NCI-H2107 treated with DMSO at 0.1 percent for 48 hours (cell line): ENCODE measurements at regions not wholly inside any gene's neighbourhood (a gene's known extent, or its start where the extent isn't known, plus 50 kb on each side); places are given as distances from the start of the nearest gene placed in this dataset.

Experiments
- DNase-seq: peaks from one replicate; lab custom pipeline; 2025; ENCODE audit not compliant: unreplicated experiment; lab: John Stamatoyannopoulos, UW

- no peak for DNase-seq
Observed at GRCh38 chr2:133717497-133717896, 149.2 kb upstream of the NCKAP5 start.

- no peak for DNase-seq
Observed at GRCh38 chr2:133718688-133719201, 150.5 kb upstream of the NCKAP5 start.

GRCh38 chr2:133720429-133720828 lies 152.2 kb upstream of the NCKAP5 start:
- no peak for DNase-seq

GRCh38 chr2:133721118-133721517 lies 152.9 kb upstream of the NCKAP5 start:
- DNase-seq: no peak

- no peak for DNase-seq
Observed at GRCh38 chr2:133723133-133723532, 154.9 kb upstream of the NCKAP5 start.

GRCh38 chr2:133726973-133727372 lies 158.7 kb upstream of the NCKAP5 start:
- DNase-seq: no peak

GRCh38 chr2:133732059-133732458 lies 163.8 kb upstream of the NCKAP5 start:
- DNase-seq: no peak

GRCh38 chr2:133732982-133733900 lies 165.0 kb upstream of the NCKAP5 start:
- no peak for DNase-seq

- DNase-seq: no peak
Observed at GRCh38 chr2:133733901-133734255, 165.6 kb upstream of the NCKAP5 start.

- no peak for DNase-seq
Observed at GRCh38 chr2:133734716-133735495, 166.6 kb upstream of the NCKAP5 start.

GRCh38 chr2:133736674-133737073 lies 168.4 kb upstream of the NCKAP5 start:
- no peak for DNase-seq

GRCh38 chr2:133737242-133737993 lies 169.2 kb upstream of the NCKAP5 start:
- DNase-seq: no peak

GRCh38 chr2:133739039-133739438 lies 170.8 kb upstream of the NCKAP5 start:
- DNase-seq: no peak

GRCh38 chr2:133740500-133740899 lies 172.2 kb upstream of the NCKAP5 start:
- DNase-seq: no peak

GRCh38 chr2:133748007-133748700 lies 179.9 kb upstream of the NCKAP5 start:
- DNase-seq: no peak

GRCh38 chr2:133753665-133754064 lies 185.4 kb upstream of the NCKAP5 start:
- no peak for DNase-seq

GRCh38 chr2:133755480-133756300 lies 187.4 kb upstream of the NCKAP5 start:
- no peak for DNase-seq

- DNase-seq: no peak
Observed at GRCh38 chr2:133756833-133757232, 188.6 kb upstream of the NCKAP5 start.

GRCh38 chr2:133760376-133760775 lies 192.1 kb upstream of the NCKAP5 start:
- DNase-seq: no peak

- no peak for DNase-seq
Observed at GRCh38 chr2:133765658-133766057, 197.4 kb upstream of the NCKAP5 start.
